PFSK-1 (cell line): ENCODE measurements at regions not wholly inside any gene's neighbourhood (a gene's known extent, or its start where the extent isn't known, plus 50 kb on each side); places are given as distances from the start of the nearest gene placed in this dataset.

Experiments
- FOXP2 ChIP-seq: optimal IDR thresholded peaks from 2 replicates; pipeline ENCODE3; 2011; ENCODE audit warnings: borderline replicate concordance, control low read depth, inconsistent platforms; ENCODE audit not compliant: insufficient read depth; ENCODE audit errors: extremely low read length, extremely low read depth
- POLR2AphosphoS5 ChIP-seq: IDR thresholded peaks from 2 replicates; pipeline ENCODE4 v1.6.1; 2012; ENCODE audit warnings: low read depth, mild to moderate bottlenecking, control low read depth, low read length, moderate library complexity
- REST ChIP-seq, 2 experiments: IDR thresholded peaks; 2 replicates each; pipeline versions ENCODE4 v1.6.1 to v1.8.0; 2011 to 2012; ENCODE audit warnings: low read depth in 2 of 2, low read length in 2 of 2, control low read depth in 1 of 2, inconsistent platforms in 1 of 2, mild to moderate bottlenecking in 1 of 2, moderate library complexity in 1 of 2; ENCODE audit not compliant: insufficient read depth in 1 of 2
- SIN3A ChIP-seq: IDR thresholded peaks from 2 replicates; pipeline ENCODE4 v1.6.1; 2012; ENCODE audit warnings: mild to moderate bottlenecking, low read length, moderate library complexity, borderline replicate concordance; ENCODE audit not compliant: insufficient read depth
- TAF1 ChIP-seq: IDR thresholded peaks from 2 replicates; pipeline ENCODE4 v1.6.1; 2012; ENCODE audit warnings: low read length, control low read depth, borderline replicate concordance; ENCODE audit not compliant: insufficient read depth

GRCh38 chr2:129862668-129863067 is 116.8 kb upstream of the RAB6C start:
- no peak for TF ChIP-seq POLR2AphosphoS5
- no peak for TF ChIP-seq REST (IDR thresholded peaks at IDR 0.05; ENCODE audit: insufficient read depth in 1 of 2, low read depth in 2 of 2, low read length in 2 of 2)
- TF ChIP-seq TAF1, result no peak
- no peak for TF ChIP-seq SIN3A
- TF ChIP-seq FOXP2, result no peak
